ENCODE measurements at regions not wholly inside any gene's neighbourhood (a gene's known extent, or its start where the extent isn't known, plus 50 kb on each side); places are given as distances from the start of the nearest gene placed in this dataset.

- TF ChIP-seq EZH2phosphoT487 (IDR thresholded peaks at IDR 0.05; ENCODE audit: borderline replicate concordance, low read length), result no peak
- TF ChIP-seq, protein P1, sequence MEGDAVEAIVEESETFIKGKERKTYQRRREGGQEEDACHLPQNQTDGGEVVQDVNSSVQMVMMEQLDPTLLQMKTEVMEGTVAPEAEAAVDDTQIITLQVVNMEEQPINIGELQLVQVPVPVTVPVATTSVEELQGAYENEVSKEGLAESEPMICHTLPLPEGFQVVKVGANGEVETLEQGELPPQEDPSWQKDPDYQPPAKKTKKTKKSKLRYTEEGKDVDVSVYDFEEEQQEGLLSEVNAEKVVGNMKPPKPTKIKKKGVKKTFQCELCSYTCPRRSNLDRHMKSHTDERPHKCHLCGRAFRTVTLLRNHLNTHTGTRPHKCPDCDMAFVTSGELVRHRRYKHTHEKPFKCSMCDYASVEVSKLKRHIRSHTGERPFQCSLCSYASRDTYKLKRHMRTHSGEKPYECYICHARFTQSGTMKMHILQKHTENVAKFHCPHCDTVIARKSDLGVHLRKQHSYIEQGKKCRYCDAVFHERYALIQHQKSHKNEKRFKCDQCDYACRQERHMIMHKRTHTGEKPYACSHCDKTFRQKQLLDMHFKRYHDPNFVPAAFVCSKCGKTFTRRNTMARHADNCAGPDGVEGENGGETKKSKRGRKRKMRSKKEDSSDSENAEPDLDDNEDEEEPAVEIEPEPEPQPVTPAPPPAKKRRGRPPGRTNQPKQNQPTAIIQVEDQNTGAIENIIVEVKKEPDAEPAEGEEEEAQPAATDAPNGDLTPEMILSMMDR (conservative IDR thresholded peaks at IDR 0.05; ENCODE audit: low read depth, low read length), result no peak
Measured at GRCh38 chr4:41325901-41326300, 69.2 kb downstream of the UCHL1 start.

All from PC-3 (cell line).